GM19468 (cell line): ENCODE measurements at regions not wholly inside any gene's neighbourhood (a gene's known extent, or its start where the extent isn't known, plus 50 kb on each side); places are given as distances from the start of the nearest gene placed in this dataset.

ENCODE experiments used
- ATAC-seq: cut with Tn5 transposase; IDR thresholded peaks from one replicate; pipeline ENCODE4 v1.9.1; 2021; ENCODE audit warnings: mild to moderate bottlenecking, moderate library complexity, moderate number of reproducible peaks; ENCODE audit not compliant: unreplicated experiment; ENCODE audit errors: extremely low read depth

- ATAC-seq: no peak
Observed at GRCh38 chr13:40172878-40173277, 493.6 kb downstream of the FOXO1 start.

- ATAC-seq: no peak
Observed at GRCh38 chr13:40175639-40176038, 490.8 kb downstream of the FOXO1 start.

- ATAC-seq: no peak
Observed at GRCh38 chr13:40176242-40176641, 490.2 kb downstream of the FOXO1 start.

GRCh38 chr13:40178130-40178529, 488.3 kb downstream of the FOXO1 start:
- no peak for ATAC-seq

GRCh38 chr13:40179445-40180281, 486.8 kb downstream of the FOXO1 start:
- ATAC-seq: no peak

- no peak for ATAC-seq
Observed at GRCh38 chr13:40180776-40181175, 485.7 kb downstream of the FOXO1 start.

GRCh38 chr13:40181203-40181845, 485.1 kb downstream of the FOXO1 start:
- ATAC-seq: no peak

- no peak for ATAC-seq
Observed at GRCh38 chr13:40182591-40182990, 483.9 kb downstream of the FOXO1 start.

GRCh38 chr13:40185414-40185813, 481.0 kb downstream of the FOXO1 start:
- no peak for ATAC-seq

- no peak for ATAC-seq
Observed at GRCh38 chr13:40186041-40186440, 480.4 kb downstream of the FOXO1 start.

- no peak for ATAC-seq
Observed at GRCh38 chr13:40186626-40187323, 479.7 kb downstream of the FOXO1 start.

- ATAC-seq: no peak
Observed at GRCh38 chr13:40187324-40187795, 479.1 kb downstream of the FOXO1 start.

GRCh38 chr13:40187841-40188591, 478.4 kb downstream of the FOXO1 start:
- no peak for ATAC-seq

GRCh38 chr13:40189426-40189825, 477.0 kb downstream of the FOXO1 start:
- no peak for ATAC-seq

GRCh38 chr13:40189898-40190630, 476.4 kb downstream of the FOXO1 start:
- no peak for ATAC-seq

- ATAC-seq: no peak
Observed at GRCh38 chr13:40190641-40191100, 475.8 kb downstream of the FOXO1 start.

GRCh38 chr13:40191186-40191980, 475.1 kb downstream of the FOXO1 start:
- no peak for ATAC-seq

GRCh38 chr13:40192452-40192851, 474.0 kb downstream of the FOXO1 start:
- ATAC-seq: no peak

GRCh38 chr13:40192858-40193257, 473.6 kb downstream of the FOXO1 start:
- no peak for ATAC-seq
